ENCODE measurements at regions not wholly inside any gene's neighbourhood (a gene's known extent, or its start where the extent isn't known, plus 50 kb on each side); places are given as distances from the start of the nearest gene placed in this dataset.

GRCh38 chr1:37244815-37245214, 210.5 kb upstream of the GRIK3 start:
- Histone ChIP-seq H3K9me3 (ENCODE audit: control insufficient read depth in 1 of 2, insufficient read depth in 1 of 2, low read depth in 1 of 2, low read length in 2 of 2) (no peaks in the 10 kb centered on the region), H2AFZ (ENCODE audit: low read depth, low read length, poor library complexity, severe bottlenecking) (no peak overlapping the region), H3K4me3 (replicated peaks in 1 of 2; ENCODE audit: low read depth in 1 of 2, low read length in 2 of 2) (no peak overlapping the region), H3K36me3 (ENCODE audit: control insufficient read depth in 1 of 2, insufficient read depth in 2 of 2, low read length in 2 of 2) (no peaks in the 10 kb centered on the region), H4K20me1 (ENCODE audit: insufficient read depth) (no peaks in the 10 kb centered on the region), H3K27ac (ENCODE audit: low read depth, low read length) (no peak overlapping the region), H3K27me3 (ENCODE audit: insufficient read depth, low read length) (peaks cover 53% of the 10 kb centered on the region), H3K4me1 (ENCODE audit: control insufficient read depth in 1 of 2, insufficient read depth in 2 of 2, low read length in 2 of 2) (no peaks in the 10 kb centered on the region), H3K9me2 (ENCODE audit: insufficient read depth) (no peaks in the 10 kb centered on the region), H3K9ac (ENCODE audit: low read length) (no peak overlapping the region), H3K79me2 (ENCODE audit: insufficient read depth, low read length) (no peaks in the 10 kb centered on the region), H3K4me2 (ENCODE audit: low read length) (no peak overlapping the region)
- DNase-seq (ENCODE audit: low read depth, low spot score), result no peak
- intact Hi-C loops (cut with micrococcal nuclease), result no loop called here
- RAD21 ChIA-PET (ENCODE audit: low non-redundant PET in 1 of 2, low total read pairs in 2 of 2, uncharacterized antibody in 2 of 2, unreplicated experiment in 2 of 2), result no interaction called here
- no TSS peak for BruUV-seq (replicated peaks)
- no peak for ATAC-seq
- CTCF ChIA-PET, result no interaction called here
- TF ChIP-seq RAD21 (IDR thresholded peaks at IDR 0.05; ENCODE audit: low read depth), result no peak
- no peak for TF ChIP-seq TCF7L2 (IDR thresholded peaks at IDR 0.05; ENCODE audit: borderline replicate concordance, extremely low read depth, insufficient read depth, insufficient read length)
- no peak for TF ChIP-seq JUND (IDR thresholded peaks at IDR 0.05)
- no peak for TF ChIP-seq YY1 (IDR thresholded peaks at IDR 0.05; ENCODE audit: extremely low read depth, insufficient replicate concordance, low read depth, low read length)
- no peak for TF ChIP-seq ATF3 (IDR thresholded peaks at IDR 0.05)
- no peak for TF ChIP-seq CTCF (IDR thresholded peaks at IDR 0.05 in 2 of 3, conservative IDR thresholded peaks at IDR 0.05 in 1 of 3; ENCODE audit: borderline replicate concordance in 1 of 3, insufficient read depth in 1 of 3, low read depth in 2 of 3, low read length in 2 of 3)
- TF ChIP-seq ELF1 (IDR thresholded peaks at IDR 0.05; ENCODE audit: borderline replicate concordance, low read depth), result no peak
- no peak for TF ChIP-seq MAX (IDR thresholded peaks at IDR 0.05)
- TF ChIP-seq POLR2AphosphoS5 (IDR thresholded peaks at IDR 0.05; ENCODE audit: low read depth, low read length), result no peak
- TF ChIP-seq POLR2A (IDR thresholded peaks at IDR 0.05; ENCODE audit: borderline replicate concordance, extremely low read depth, insufficient read depth, insufficient read length), result no peak
- POLR2A ChIA-PET, result no interaction called here

Data from HCT116 (cell line).